ENCODE measurements at regions not wholly inside any gene's neighbourhood (a gene's known extent, or its start where the extent isn't known, plus 50 kb on each side); places are given as distances from the start of the nearest gene placed in this dataset.

DNA sequence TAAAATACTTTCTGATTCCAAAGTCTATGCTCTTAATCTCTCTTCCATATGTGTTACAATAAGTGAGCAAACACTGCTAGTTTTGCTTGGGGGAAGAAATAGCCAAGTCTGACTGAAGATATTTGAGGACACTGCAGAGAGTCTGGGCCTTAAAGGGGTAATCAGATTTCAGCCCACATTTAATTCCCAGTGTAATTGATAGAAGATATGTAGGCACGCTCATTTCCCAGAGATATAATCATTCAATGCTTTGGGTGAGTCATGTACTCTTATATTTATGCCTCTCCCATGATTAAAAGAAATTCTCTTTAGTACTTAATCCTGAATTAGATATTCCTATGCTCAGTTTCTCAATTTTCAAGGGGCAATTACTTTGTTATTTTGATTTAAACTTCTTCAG, 178.1 kb upstream of the POM121L12 start:
- intact Hi-C loops (cut with micrococcal nuclease) = no loop called here
- Histone ChIP-seq H3K4me2 (ENCODE audit: low read depth, low read length) (no peak overlapping the region), H2BK5ac (ENCODE audit: low read depth, low read length, poor library complexity, severe bottlenecking) (no peak overlapping the region), H3K4me3 (ENCODE audit: insufficient read depth, low read depth, low read length) (no peak overlapping the region), H4K8ac (ENCODE audit: low read depth in 2 of 2, low read length in 2 of 2) (no peak overlapping the region), H3K9me3 (ENCODE audit: control insufficient read depth, insufficient read depth, low read length) (peaks cover 6% of the 10 kb centered on the region), H4K5ac (ENCODE audit: low read depth, low read length) (no peak overlapping the region), H2BK120ac (ENCODE audit: low read depth, low read length) (no peak overlapping the region), H3K79me1 (ENCODE audit: low read depth in 1 of 2, low read length in 2 of 2) (no peaks in the 10 kb centered on the region), H3K14ac (replicated peaks; ENCODE audit: low read depth, low read length) (no peak overlapping the region), H4K91ac (ENCODE audit: insufficient read depth, low read depth, low read length) (no peak overlapping the region), H3K27ac (ENCODE audit: insufficient read depth, low read length) (no peak overlapping the region), H4K20me1 (ENCODE audit: insufficient read depth, low read length) (no peaks in the 10 kb centered on the region), H3K9me1 (ENCODE audit: insufficient read depth, low read length) (no peaks in the 10 kb centered on the region), H3K56ac (ENCODE audit: extremely low read depth, insufficient read depth, low read length) (no peak overlapping the region), H3K4ac (ENCODE audit: low read depth, low read length) (no peak overlapping the region), H2AK5ac (ENCODE audit: low read depth, low read length) (no peak overlapping the region), H3K18ac (ENCODE audit: low read depth, low read length) (no peak overlapping the region), H3K9ac (ENCODE audit: low read depth, low read length) (no peak overlapping the region), H3K4me1 (ENCODE audit: control insufficient read depth, insufficient read depth, low read length) (no peaks in the 10 kb centered on the region), H3K27me3 (ENCODE audit: control insufficient read depth, insufficient read depth, low read length) (no peaks in the 10 kb centered on the region), H3K36me3 (ENCODE audit: control insufficient read depth, insufficient read depth, low read length) (no peaks in the 10 kb centered on the region), H3K23ac (ENCODE audit: low read depth, low read length) (no peak overlapping the region), H2BK15ac (ENCODE audit: low read depth, low read length) (no peak overlapping the region), H2BK20ac (ENCODE audit: low read depth, low read length) (no peak overlapping the region), H2AFZ (replicated peaks; ENCODE audit: low read length, poor library complexity) (no peak overlapping the region), H2AK9ac (replicated peaks; ENCODE audit: low read depth, low read length, poor library complexity) (no peak overlapping the region)
- ATAC-seq (ENCODE audit: low read depth) = no peak
- in situ Hi-C loops (cut with MboI; ENCODE audit: low sequenced_read_pairs) = no loop called here
- CTCF ChIA-PET = no interaction called here
- dilution Hi-C loops (cut with HindIII; ENCODE audit: low sequenced_read_pairs, unreplicated experiment) = no loop called here
- TF ChIP-seq RFX5 (IDR thresholded peaks at IDR 0.05; ENCODE audit: low read depth, low read length) (no peak), MAZ (IDR thresholded peaks at IDR 0.05; ENCODE audit: borderline replicate concordance, low read depth, low read length) (no peak), FOS (IDR thresholded peaks at IDR 0.05; ENCODE audit: low read depth, low read length) (no peak), CEBPB (IDR thresholded peaks at IDR 0.05; ENCODE audit: low read depth, low read length) (no peak), RCOR1 (IDR thresholded peaks at IDR 0.05; ENCODE audit: insufficient replicate concordance, low read length) (no peak), MAFK (IDR thresholded peaks at IDR 0.05; ENCODE audit: low read depth, low read length) (no peak), SMC3 (IDR thresholded peaks at IDR 0.05; ENCODE audit: low read depth, low read length) (no peak)
- TF ChIP-seq, protein P1, sequence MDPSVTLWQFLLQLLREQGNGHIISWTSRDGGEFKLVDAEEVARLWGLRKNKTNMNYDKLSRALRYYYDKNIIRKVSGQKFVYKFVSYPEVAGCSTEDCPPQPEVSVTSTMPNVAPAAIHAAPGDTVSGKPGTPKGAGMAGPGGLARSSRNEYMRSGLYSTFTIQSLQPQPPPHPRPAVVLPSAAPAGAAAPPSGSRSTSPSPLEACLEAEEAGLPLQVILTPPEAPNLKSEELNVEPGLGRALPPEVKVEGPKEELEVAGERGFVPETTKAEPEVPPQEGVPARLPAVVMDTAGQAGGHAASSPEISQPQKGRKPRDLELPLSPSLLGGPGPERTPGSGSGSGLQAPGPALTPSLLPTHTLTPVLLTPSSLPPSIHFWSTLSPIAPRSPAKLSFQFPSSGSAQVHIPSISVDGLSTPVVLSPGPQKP (IDR thresholded peaks at IDR 0.05; ENCODE audit: borderline replicate concordance, low read depth, low read length) = no peak
- TF ChIP-seq, protein P2, sequence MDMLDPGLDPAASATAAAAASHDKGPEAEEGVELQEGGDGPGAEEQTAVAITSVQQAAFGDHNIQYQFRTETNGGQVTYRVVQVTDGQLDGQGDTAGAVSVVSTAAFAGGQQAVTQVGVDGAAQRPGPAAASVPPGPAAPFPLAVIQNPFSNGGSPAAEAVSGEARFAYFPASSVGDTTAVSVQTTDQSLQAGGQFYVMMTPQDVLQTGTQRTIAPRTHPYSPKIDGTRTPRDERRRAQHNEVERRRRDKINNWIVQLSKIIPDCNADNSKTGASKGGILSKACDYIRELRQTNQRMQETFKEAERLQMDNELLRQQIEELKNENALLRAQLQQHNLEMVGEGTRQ (IDR thresholded peaks at IDR 0.05; ENCODE audit: low read depth, low read length) = no peak
- POLR2A ChIA-PET (ENCODE audit: unreplicated experiment) = no interaction called here
- no peak for DNase-seq
- no CpG with 5 or more reads among the region's 1 CpG for WGBS, 2 experiments (ENCODE audit: extremely low coverage in 2 of 2, insufficient read length in 1 of 2)
- no TSS peak for BruUV-seq (replicated peaks)
